SK-N-SH (cell line): ENCODE measurements at regions not wholly inside any gene's neighbourhood (a gene's known extent, or its start where the extent isn't known, plus 50 kb on each side); places are given as distances from the start of the nearest gene placed in this dataset.

ENCODE experiments used
- EP300 ChIP-seq, 2 experiments: IDR thresholded peaks; 2 replicates each; pipeline versions ENCODE4 v1.4.0 to v1.6.1; 2012; ENCODE audit warnings: borderline replicate concordance in 1 of 2, low read depth in 1 of 2, low read length in 1 of 2
- EZH2phosphoT487 ChIP-seq: fragments of 200-600 bp; sonication (generic); IDR thresholded peaks from 2 replicates; pipeline ENCODE4 v1.6.1; 2017; ENCODE audit warnings: low read depth, mixed run types, mild to moderate bottlenecking, antibody characterized with exemption, moderate library complexity, borderline replicate concordance
- FOXJ3 ChIP-seq: sonication (generic); formaldehyde crosslinking; IDR thresholded peaks from 2 replicates; pipeline ENCODE4 v1.5.1; 2020; ENCODE audit warnings: mild to moderate bottlenecking, missing genetic modification reagents
- GABPA ChIP-seq: IDR thresholded peaks from 2 replicates; pipeline ENCODE4 v1.4.0; 2012; ENCODE audit warnings: low read depth, mild to moderate bottlenecking
- GATA2 ChIP-seq: sonication (generic); formaldehyde crosslinking; IDR thresholded peaks from 2 replicates; pipeline ENCODE4 v1.5.0; 2020; ENCODE audit warnings: mild to moderate bottlenecking, missing genetic modification reagents
- MEF2A ChIP-seq: IDR thresholded peaks from 2 replicates; pipeline ENCODE4 v1.4.0; 2012; ENCODE audit warnings: low read depth, borderline replicate concordance
- MXI1 ChIP-seq: IDR thresholded peaks from 2 replicates; pipeline ENCODE4 v1.6.1; 2012; ENCODE audit warnings: mild to moderate bottlenecking, low read depth, low read length, improper control_type of control experiment
- NRF1 ChIP-seq: IDR thresholded peaks from 2 replicates; pipeline ENCODE4 v1.6.1; 2012; ENCODE audit warnings: low read depth, mild to moderate bottlenecking, low read length
- RAD21 ChIP-seq: IDR thresholded peaks from 2 replicates; pipeline ENCODE4 v1.6.1; 2012; ENCODE audit warnings: mild to moderate bottlenecking, low read length
- SIN3A ChIP-seq: IDR thresholded peaks from 2 replicates; pipeline ENCODE4 v1.6.1; 2012; ENCODE audit warnings: low read depth, mild to moderate bottlenecking, low read length, moderate library complexity, borderline replicate concordance
- TAF1 ChIP-seq: IDR thresholded peaks from 2 replicates; pipeline ENCODE4 v1.6.1; 2012; ENCODE audit warnings: low read depth, mild to moderate bottlenecking, low read length, moderate library complexity, borderline replicate concordance
- TF ChIP-seq, protein P1 (sequence below): fragments of 200-600 bp; sonication (generic); IDR thresholded peaks from 2 replicates; pipeline ENCODE4 v1.6.1; 2017; ENCODE audit warnings: antibody characterized with exemption, mild to moderate bottlenecking, moderate library complexity
- TF ChIP-seq, protein P2 (sequence below): IDR thresholded peaks from 2 replicates; pipeline ENCODE4 v1.6.1; 2012; ENCODE audit warnings: mild to moderate bottlenecking, low read depth, low read length, moderate library complexity
- TF ChIP-seq, protein P3 (sequence below): IDR thresholded peaks from 2 replicates; pipeline ENCODE4 v1.4.0; 2012; ENCODE audit warnings: low read depth, borderline replicate concordance

DNA sequence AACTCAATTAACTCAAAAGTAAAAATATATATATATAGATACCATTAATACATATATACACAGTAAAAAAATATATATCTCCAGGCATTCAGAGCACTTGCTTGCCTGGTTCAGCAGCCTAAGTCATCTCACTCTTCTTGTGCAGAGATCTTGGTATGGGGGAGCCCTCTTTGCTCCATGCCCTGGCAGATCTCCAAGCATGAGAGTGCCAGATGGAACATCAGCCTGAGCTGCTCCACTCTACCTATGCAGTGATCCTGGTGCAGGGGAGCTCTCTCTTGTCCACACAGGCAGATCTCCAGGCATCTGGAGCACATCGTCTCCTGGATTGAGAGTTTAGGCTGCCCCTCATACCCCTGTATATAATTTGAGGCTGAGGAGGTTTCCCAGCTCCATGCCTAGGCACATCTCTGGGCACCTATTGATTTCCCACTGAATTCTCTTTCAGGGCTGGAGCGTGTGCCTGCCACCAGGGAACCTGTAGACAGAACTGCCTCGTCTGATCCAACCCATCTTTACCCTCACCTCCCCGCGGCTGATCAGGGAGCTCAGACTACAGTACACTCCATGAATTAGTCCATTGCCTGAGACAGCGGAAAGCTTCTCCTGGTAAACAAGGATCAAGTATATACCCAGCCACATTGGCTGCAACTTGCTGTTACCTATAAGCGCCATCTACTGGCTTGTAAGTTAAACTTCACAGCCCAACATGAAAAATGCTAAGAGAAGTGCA lies 342.4 kb upstream of the GRIA1 start:
- TF ChIP-seq, protein P1, sequence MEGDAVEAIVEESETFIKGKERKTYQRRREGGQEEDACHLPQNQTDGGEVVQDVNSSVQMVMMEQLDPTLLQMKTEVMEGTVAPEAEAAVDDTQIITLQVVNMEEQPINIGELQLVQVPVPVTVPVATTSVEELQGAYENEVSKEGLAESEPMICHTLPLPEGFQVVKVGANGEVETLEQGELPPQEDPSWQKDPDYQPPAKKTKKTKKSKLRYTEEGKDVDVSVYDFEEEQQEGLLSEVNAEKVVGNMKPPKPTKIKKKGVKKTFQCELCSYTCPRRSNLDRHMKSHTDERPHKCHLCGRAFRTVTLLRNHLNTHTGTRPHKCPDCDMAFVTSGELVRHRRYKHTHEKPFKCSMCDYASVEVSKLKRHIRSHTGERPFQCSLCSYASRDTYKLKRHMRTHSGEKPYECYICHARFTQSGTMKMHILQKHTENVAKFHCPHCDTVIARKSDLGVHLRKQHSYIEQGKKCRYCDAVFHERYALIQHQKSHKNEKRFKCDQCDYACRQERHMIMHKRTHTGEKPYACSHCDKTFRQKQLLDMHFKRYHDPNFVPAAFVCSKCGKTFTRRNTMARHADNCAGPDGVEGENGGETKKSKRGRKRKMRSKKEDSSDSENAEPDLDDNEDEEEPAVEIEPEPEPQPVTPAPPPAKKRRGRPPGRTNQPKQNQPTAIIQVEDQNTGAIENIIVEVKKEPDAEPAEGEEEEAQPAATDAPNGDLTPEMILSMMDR: peak; percentile 74
- TF ChIP-seq MXI1 (no peak), SIN3A (no peak), RAD21 (peak; percentile 73), NRF1 (no peak), GABPA (no peak), FOXJ3 (CRISPR knock-in tag) (no peak), EP300 (IDR thresholded peaks at IDR 0.05; ENCODE audit: borderline replicate concordance in 1 of 2, low read depth in 1 of 2, low read length in 1 of 2) (no peak), MEF2A (no peak), TAF1 (no peak), EZH2phosphoT487 (no peak), GATA2 (no peak)
- TF ChIP-seq, protein P2, sequence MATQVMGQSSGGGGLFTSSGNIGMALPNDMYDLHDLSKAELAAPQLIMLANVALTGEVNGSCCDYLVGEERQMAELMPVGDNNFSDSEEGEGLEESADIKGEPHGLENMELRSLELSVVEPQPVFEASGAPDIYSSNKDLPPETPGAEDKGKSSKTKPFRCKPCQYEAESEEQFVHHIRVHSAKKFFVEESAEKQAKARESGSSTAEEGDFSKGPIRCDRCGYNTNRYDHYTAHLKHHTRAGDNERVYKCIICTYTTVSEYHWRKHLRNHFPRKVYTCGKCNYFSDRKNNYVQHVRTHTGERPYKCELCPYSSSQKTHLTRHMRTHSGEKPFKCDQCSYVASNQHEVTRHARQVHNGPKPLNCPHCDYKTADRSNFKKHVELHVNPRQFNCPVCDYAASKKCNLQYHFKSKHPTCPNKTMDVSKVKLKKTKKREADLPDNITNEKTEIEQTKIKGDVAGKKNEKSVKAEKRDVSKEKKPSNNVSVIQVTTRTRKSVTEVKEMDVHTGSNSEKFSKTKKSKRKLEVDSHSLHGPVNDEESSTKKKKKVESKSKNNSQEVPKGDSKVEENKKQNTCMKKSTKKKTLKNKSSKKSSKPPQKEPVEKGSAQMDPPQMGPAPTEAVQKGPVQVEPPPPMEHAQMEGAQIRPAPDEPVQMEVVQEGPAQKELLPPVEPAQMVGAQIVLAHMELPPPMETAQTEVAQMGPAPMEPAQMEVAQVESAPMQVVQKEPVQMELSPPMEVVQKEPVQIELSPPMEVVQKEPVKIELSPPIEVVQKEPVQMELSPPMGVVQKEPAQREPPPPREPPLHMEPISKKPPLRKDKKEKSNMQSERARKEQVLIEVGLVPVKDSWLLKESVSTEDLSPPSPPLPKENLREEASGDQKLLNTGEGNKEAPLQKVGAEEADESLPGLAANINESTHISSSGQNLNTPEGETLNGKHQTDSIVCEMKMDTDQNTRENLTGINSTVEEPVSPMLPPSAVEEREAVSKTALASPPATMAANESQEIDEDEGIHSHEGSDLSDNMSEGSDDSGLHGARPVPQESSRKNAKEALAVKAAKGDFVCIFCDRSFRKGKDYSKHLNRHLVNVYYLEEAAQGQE: no peak
- TF ChIP-seq, protein P3, sequence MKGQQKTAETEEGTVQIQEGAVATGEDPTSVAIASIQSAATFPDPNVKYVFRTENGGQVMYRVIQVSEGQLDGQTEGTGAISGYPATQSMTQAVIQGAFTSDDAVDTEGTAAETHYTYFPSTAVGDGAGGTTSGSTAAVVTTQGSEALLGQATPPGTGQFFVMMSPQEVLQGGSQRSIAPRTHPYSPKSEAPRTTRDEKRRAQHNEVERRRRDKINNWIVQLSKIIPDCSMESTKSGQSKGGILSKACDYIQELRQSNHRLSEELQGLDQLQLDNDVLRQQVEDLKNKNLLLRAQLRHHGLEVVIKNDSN: no peak
